GM12878 (cell line): ENCODE measurements at regions not wholly inside any gene's neighbourhood (a gene's known extent, or its start where the extent isn't known, plus 50 kb on each side); places are given as distances from the start of the nearest gene placed in this dataset.

Source experiments
- ATAC-seq: fragments of 200-7000 bp; cut with Tn5 transposase; 3 replicates; pipeline ENCODE4 v1.9.1; 2020; ENCODE audit warnings: mild to moderate bottlenecking, moderate library complexity
- BruUV-seq: library from RNA; stranded (reverse); fragments of 400-500 nt; replicated peaks from 2 replicates; lab custom pipeline; 2021; lab: Mats Ljungman, UMichigan
- CTCF ChIA-PET: fragments of 300-600 bp; sonication (Branson Sonifier 250); formaldehyde crosslinking; extraction: SDS; loops from one replicate; lab custom pipeline; 2021; ENCODE audit warnings: inconsistent platforms; lab: Yijun Ruan, JAX
- POLR2A ChIA-PET: fragments of 350-600 bp; formaldehyde crosslinking; extraction: SDS; loops from one replicate; lab custom pipeline; 2021; ENCODE audit warnings: inconsistent platforms; lab: Charles Lee
- RAD21 ChIA-PET: fragments of 300-600 bp; sonication (Branson Sonifier 250); formaldehyde crosslinking; loops from one replicate; lab custom pipeline; 2023; ENCODE audit warnings: antibody characterized with exemption; ENCODE audit not compliant: unreplicated experiment; lab: Charles Lee
- SMC1A ChIA-PET: fragments of 300-600 bp; sonication (Branson Sonifier 250); formaldehyde crosslinking; loops from one replicate; lab custom pipeline; 2023; ENCODE audit not compliant: unreplicated experiment, uncharacterized antibody; lab: Charles Lee
- DNase-seq: peaks from one replicate; pipeline ENCODE4 v3.0.0-alpha.2; 2011; ENCODE audit warnings: low read depth, low spot score
- FAIRE-seq: peaks from 3 replicates; lab custom pipeline; 2011; peaks lifted over from hg19 to GRCh38; lab: Jason Lieb, UNC
- H2AFZ ChIP-seq: 2 replicates; pipeline ENCODE4 v1.6.0; 2011; ENCODE audit warnings: low read depth, low read length, control low read depth; ENCODE audit not compliant: control insufficient read depth
- H3K27ac ChIP-seq: 2 replicates; pipeline ENCODE4 v1.5.1; 2011; ENCODE audit warnings: control low read depth; ENCODE audit not compliant: control insufficient read depth, insufficient read depth
- H3K27me3 ChIP-seq, 2 experiments: replicated peaks in 1 of 2; 2 replicates each; pipeline versions ENCODE4 v1.6.0 to v1.6.1; 2011; ENCODE audit warnings: low read length in 1 of 2; ENCODE audit not compliant: control insufficient read depth in 2 of 2, insufficient read depth in 2 of 2
- H3K36me3 ChIP-seq, 2 experiments: 2 replicates each; pipeline ENCODE4 v1.5.1; 2011; ENCODE audit warnings: low read length in 1 of 2; ENCODE audit not compliant: control insufficient read depth in 2 of 2, insufficient read depth in 2 of 2
- H3K4me1 ChIP-seq: 2 replicates; pipeline ENCODE4 v1.6.1; 2011; ENCODE audit warnings: mild to moderate bottlenecking, low read length, moderate library complexity, mixed read lengths; ENCODE audit not compliant: control insufficient read depth, insufficient read depth
- H3K4me2 ChIP-seq: 2 replicates; pipeline ENCODE4 v1.6.0; 2011; ENCODE audit warnings: control low read depth; ENCODE audit not compliant: control insufficient read depth, insufficient read depth
- H3K4me3 ChIP-seq: fragments of 200-600 bp; sonication (generic); 2 replicates; pipeline ENCODE4 v1.5.1; 2016
- H3K79me2 ChIP-seq: 2 replicates; pipeline ENCODE4 v1.6.0; 2011; ENCODE audit warnings: low read length; ENCODE audit not compliant: control insufficient read depth, insufficient read depth
- H3K9ac ChIP-seq: 2 replicates; pipeline ENCODE4 v1.8.0; 2011; ENCODE audit warnings: low read length, control low read depth, mixed read lengths; ENCODE audit not compliant: control insufficient read depth, insufficient read depth
- H3K9me3 ChIP-seq: replicated peaks from 3 replicates; pipeline ENCODE4 v1.5.1; 2011; ENCODE audit warnings: mild to moderate bottlenecking, low read length; ENCODE audit not compliant: control insufficient read depth, insufficient read depth
- H4K20me1 ChIP-seq: 2 replicates; pipeline ENCODE4 v1.6.0; 2011; ENCODE audit not compliant: control insufficient read depth, insufficient read depth
- EED ChIP-seq: sonication (generic); IDR thresholded peaks from 2 replicates; pipeline ENCODE4 v1.6.1; 2016; ENCODE audit warnings: antibody characterized with exemption, low read depth
- IRF4 ChIP-seq: IDR thresholded peaks from 2 replicates; pipeline ENCODE4 v1.6.1; 2011; ENCODE audit warnings: low read depth, low read length
- JUND ChIP-seq: IDR thresholded peaks from 2 replicates; pipeline ENCODE4 v1.6.1; 2012; ENCODE audit warnings: low read depth, mild to moderate bottlenecking, low read length, improper control_type of control experiment, moderate library complexity
- MYC ChIP-seq: IDR thresholded peaks from 2 replicates; pipeline ENCODE4 v1.6.1; 2011; ENCODE audit warnings: mild to moderate bottlenecking, low read length, moderate library complexity, inconsistent platforms; ENCODE audit not compliant: insufficient read depth, insufficient replicate concordance, insufficient read length, severe bottlenecking
- NFIC ChIP-seq: IDR thresholded peaks from 2 replicates; pipeline ENCODE4 v1.6.1; 2012; ENCODE audit warnings: low read depth, mild to moderate bottlenecking, inconsistent platforms, low read length, moderate library complexity
- POLR2A ChIP-seq: IDR thresholded peaks from 2 replicates; pipeline ENCODE4 v1.6.1; 2011; ENCODE audit warnings: low read depth, mild to moderate bottlenecking, low read length
- POLR2AphosphoS2 ChIP-seq: IDR thresholded peaks from 2 replicates; pipeline ENCODE4 v1.6.1; 2011; ENCODE audit warnings: low read depth, mild to moderate bottlenecking, low read length, improper control_type of control experiment, moderate library complexity
- ZNF274 ChIP-seq: IDR thresholded peaks from one replicate; pipeline ENCODE4 v1.8.0; 2011; ENCODE audit not compliant: insufficient read length, insufficient read depth
- ZZZ3 ChIP-seq: IDR thresholded peaks from 2 replicates; pipeline ENCODE4 v1.6.1; 2011; ENCODE audit warnings: low read depth; ENCODE audit not compliant: control insufficient read depth, insufficient read length
- WGBS: methylation state at CpG from one replicate; pipeline ENCODE4 v1.1.6; 2016; ENCODE audit warnings: low lambda C conversion rate; ENCODE audit not compliant: insufficient replicate concordance, insufficient coverage; ENCODE audit errors: missing lambda C conversion rate; 5-methylcytosine and 5-hydroxymethylcytosine counted together
- in situ Hi-C: fragments of 300-500 bp; cut with MboI; formaldehyde crosslinking; loops from 9 replicates; pipeline ENCODE4 v1.14.3; 2018; ENCODE audit warnings: mixed read lengths
- intact Hi-C: fragments of 100-400 bp; cut with micrococcal nuclease; formaldehyde crosslinking; loops from one replicate; pipeline ENCODE4 v1.14.2; 2022; ENCODE audit not compliant: unreplicated experiment

DNA sequence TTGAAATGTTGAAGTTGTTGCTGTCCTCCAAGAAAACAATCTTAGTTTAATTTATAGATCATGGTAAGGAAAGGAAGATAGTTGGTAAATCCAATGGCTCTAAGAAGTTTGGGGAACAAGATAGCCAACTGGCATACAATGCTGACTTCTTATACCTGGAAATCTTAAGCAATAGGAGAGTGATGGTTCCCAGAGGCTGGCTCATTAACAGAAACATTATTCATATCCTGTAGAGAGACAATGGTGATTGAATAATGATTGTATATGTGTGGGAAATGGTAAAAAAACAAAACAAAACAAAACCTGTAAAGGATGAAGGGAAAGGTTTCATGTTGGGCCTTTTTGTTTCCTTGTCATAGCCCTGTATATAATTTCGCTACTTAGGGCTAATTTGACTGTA lies 174.9 kb upstream of the CTSO start:
- Histone ChIP-seq H3K4me1 (no peaks in the 10 kb centered on the region), H4K20me1 (no peaks in the 10 kb centered on the region), H3K79me2 (no peaks in the 10 kb centered on the region), H3K36me3 (no peaks in the 10 kb centered on the region), H3K4me3 (no peak overlapping the region), H3K4me2 (no peak overlapping the region), H3K27me3 (no peaks in the 10 kb centered on the region)
- WGBS: 0% methylated on average over 1 of the region's 1 CpG
- BruUV-seq: no TSS peak
- DNase-seq (no peak), FAIRE-seq (no peak), ATAC-seq (no peak)
- ChIA-PET SMC1A (no interaction called here), RAD21 (no interaction called here), CTCF (no interaction called here)
- in situ Hi-C loops: no loop called here
- intact Hi-C loops: no loop called here
- TF ChIP-seq POLR2AphosphoS2 (no peak), JUND (no peak), NFIC (no peak), EED (no peak), POLR2A (no peak), MYC (no peak), ZNF274 (no peak), IRF4 (no peak), ZZZ3 (no peak)
- TF ChIP-seq, all 136 proteins: peak for 0
- no peak overlapping the region for H2AFZ ChIP-seq
- H3K27ac ChIP-seq: no peak overlapping the region
- H3K9me3 ChIP-seq: no peaks in the 10 kb centered on the region
- POLR2A ChIA-PET: no interaction called here
- no peak overlapping the region for H3K9ac ChIP-seq
